ENCODE measurements at regions not wholly inside any gene's neighbourhood (a gene's known extent, or its start where the extent isn't known, plus 50 kb on each side); places are given as distances from the start of the nearest gene placed in this dataset.

- TF ChIP-seq PKNOX1 (IDR thresholded peaks at IDR 0.05): no peak
- TF ChIP-seq ZNF384 (IDR thresholded peaks at IDR 0.05): no peak
- no peak for TF ChIP-seq SP1 (IDR thresholded peaks at IDR 0.05)
- no peak for TF ChIP-seq FOXA1 (IDR thresholded peaks at IDR 0.05)
- no peak for TF ChIP-seq SUZ12 (IDR thresholded peaks at IDR 0.05)
- no peak for TF ChIP-seq L3MBTL2 (conservative IDR thresholded peaks at IDR 0.05)
- TF ChIP-seq TARDBP (IDR thresholded peaks at IDR 0.05): no peak
- no peak for TF ChIP-seq FOXK2 (IDR thresholded peaks at IDR 0.05)
- TF ChIP-seq ELF4 (IDR thresholded peaks at IDR 0.05): no peak
- no peak for TF ChIP-seq FOXM1 (IDR thresholded peaks at IDR 0.05; ENCODE audit: borderline replicate concordance)
- no peak for TF ChIP-seq BHLHE40 (IDR thresholded peaks at IDR 0.05; ENCODE audit: borderline replicate concordance)
- TF ChIP-seq ARNT (IDR thresholded peaks at IDR 0.05): no peak
- no peak for TF ChIP-seq CTBP1 (IDR thresholded peaks at IDR 0.05; ENCODE audit: borderline replicate concordance)
- ChIA-PET CTCF (no interaction called here), POLR2A (no interaction called here)
- no peak for DNase-seq (ENCODE audit: extremely low spot score)
Measured at GRCh38 chrX:97968376-97969163, 1084.9 kb downstream of the RPA4 start.

- DNase-seq (ENCODE audit: extremely low spot score): no peak
- ChIA-PET CTCF (no interaction called here), POLR2A (no interaction called here)
- TF ChIP-seq LEF1 (IDR thresholded peaks at IDR 0.05; ENCODE audit: borderline replicate concordance) (no peak), TARDBP (IDR thresholded peaks at IDR 0.05) (no peak), FOXK2 (IDR thresholded peaks at IDR 0.05) (no peak), FOXM1 (IDR thresholded peaks at IDR 0.05; ENCODE audit: borderline replicate concordance) (no peak), L3MBTL2 (conservative IDR thresholded peaks at IDR 0.05) (no peak), FOXA1 (IDR thresholded peaks at IDR 0.05) (no peak), PKNOX1 (IDR thresholded peaks at IDR 0.05) (no peak), SP1 (IDR thresholded peaks at IDR 0.05) (no peak), HDGF (IDR thresholded peaks at IDR 0.05; ENCODE audit: borderline replicate concordance) (no peak), ELF4 (IDR thresholded peaks at IDR 0.05) (no peak), SUZ12 (IDR thresholded peaks at IDR 0.05) (no peak), BHLHE40 (IDR thresholded peaks at IDR 0.05; ENCODE audit: borderline replicate concordance) (no peak), ARNT (IDR thresholded peaks at IDR 0.05) (no peak), NFRKB (IDR thresholded peaks at IDR 0.05) (no peak), CTBP1 (IDR thresholded peaks at IDR 0.05; ENCODE audit: borderline replicate concordance) (no peak), ZNF384 (IDR thresholded peaks at IDR 0.05) (no peak)
Measured at GRCh38 chrX:97984641-97985040, 1100.9 kb downstream of the RPA4 start.

GRCh38 chrX:97985096-97985495 lies 1101.4 kb downstream of the RPA4 start:
- DNase-seq (ENCODE audit: extremely low spot score): no peak
- CTCF ChIA-PET: no interaction called here
- POLR2A ChIA-PET: no interaction called here
- no peak for TF ChIP-seq NFRKB (IDR thresholded peaks at IDR 0.05)

- TF ChIP-seq PKNOX1 (IDR thresholded peaks at IDR 0.05) (no peak), FOXK2 (IDR thresholded peaks at IDR 0.05) (no peak), SUZ12 (IDR thresholded peaks at IDR 0.05) (no peak), SP1 (IDR thresholded peaks at IDR 0.05) (no peak), FOXM1 (IDR thresholded peaks at IDR 0.05; ENCODE audit: borderline replicate concordance) (no peak), HDGF (IDR thresholded peaks at IDR 0.05; ENCODE audit: borderline replicate concordance) (no peak), BHLHE40 (IDR thresholded peaks at IDR 0.05; ENCODE audit: borderline replicate concordance) (no peak), ARNT (IDR thresholded peaks at IDR 0.05) (no peak), ELF4 (IDR thresholded peaks at IDR 0.05) (no peak)
- CTCF ChIA-PET: no interaction called here
- POLR2A ChIA-PET: no interaction called here
- no peak for DNase-seq (ENCODE audit: extremely low spot score)
Measured at GRCh38 chrX:97987979-97988378, 1104.3 kb downstream of the RPA4 start.

GRCh38 chrX:97995834-97996233 lies 1112.1 kb downstream of the RPA4 start:
- TF ChIP-seq SUZ12 (IDR thresholded peaks at IDR 0.05) (no peak), FOXM1 (IDR thresholded peaks at IDR 0.05; ENCODE audit: borderline replicate concordance) (no peak), ARNT (IDR thresholded peaks at IDR 0.05) (no peak), SP1 (IDR thresholded peaks at IDR 0.05) (no peak), L3MBTL2 (conservative IDR thresholded peaks at IDR 0.05) (no peak), HDGF (IDR thresholded peaks at IDR 0.05; ENCODE audit: borderline replicate concordance) (no peak), ELF4 (IDR thresholded peaks at IDR 0.05) (no peak), NFRKB (IDR thresholded peaks at IDR 0.05) (no peak), FOXK2 (IDR thresholded peaks at IDR 0.05) (no peak), ZNF384 (IDR thresholded peaks at IDR 0.05) (no peak)
- POLR2A ChIA-PET: no interaction called here
- DNase-seq (ENCODE audit: extremely low spot score): no peak
- CTCF ChIA-PET: no interaction called here

GRCh38 chrX:98028691-98029090 lies 1145.0 kb downstream of the RPA4 start:
- DNase-seq (ENCODE audit: extremely low spot score): no peak
- ChIA-PET POLR2A (no interaction called here), CTCF (no interaction called here)
- TF ChIP-seq LEF1 (IDR thresholded peaks at IDR 0.05; ENCODE audit: borderline replicate concordance) (no peak), SUZ12 (IDR thresholded peaks at IDR 0.05) (no peak), HDGF (IDR thresholded peaks at IDR 0.05; ENCODE audit: borderline replicate concordance) (no peak), PKNOX1 (IDR thresholded peaks at IDR 0.05) (no peak), BHLHE40 (IDR thresholded peaks at IDR 0.05; ENCODE audit: borderline replicate concordance) (no peak), NFRKB (IDR thresholded peaks at IDR 0.05) (no peak), ZNF384 (IDR thresholded peaks at IDR 0.05) (no peak), L3MBTL2 (conservative IDR thresholded peaks at IDR 0.05) (no peak), FOXM1 (IDR thresholded peaks at IDR 0.05; ENCODE audit: borderline replicate concordance) (no peak), CTBP1 (IDR thresholded peaks at IDR 0.05; ENCODE audit: borderline replicate concordance) (no peak), TARDBP (IDR thresholded peaks at IDR 0.05) (no peak), ARNT (IDR thresholded peaks at IDR 0.05) (no peak), FOXA1 (IDR thresholded peaks at IDR 0.05) (no peak), SP1 (IDR thresholded peaks at IDR 0.05) (no peak), ELF4 (IDR thresholded peaks at IDR 0.05) (no peak), FOXK2 (IDR thresholded peaks at IDR 0.05) (no peak)
